ENCODE measurements at regions not wholly inside any gene's neighbourhood (a gene's known extent, or its start where the extent isn't known, plus 50 kb on each side); places are given as distances from the start of the nearest gene placed in this dataset.
"Not testable (repeated sequence)": the region's sequence is repeated elsewhere in the genome, so short reads cannot be mapped to it uniquely, and the experiment has no call there.

DNA sequence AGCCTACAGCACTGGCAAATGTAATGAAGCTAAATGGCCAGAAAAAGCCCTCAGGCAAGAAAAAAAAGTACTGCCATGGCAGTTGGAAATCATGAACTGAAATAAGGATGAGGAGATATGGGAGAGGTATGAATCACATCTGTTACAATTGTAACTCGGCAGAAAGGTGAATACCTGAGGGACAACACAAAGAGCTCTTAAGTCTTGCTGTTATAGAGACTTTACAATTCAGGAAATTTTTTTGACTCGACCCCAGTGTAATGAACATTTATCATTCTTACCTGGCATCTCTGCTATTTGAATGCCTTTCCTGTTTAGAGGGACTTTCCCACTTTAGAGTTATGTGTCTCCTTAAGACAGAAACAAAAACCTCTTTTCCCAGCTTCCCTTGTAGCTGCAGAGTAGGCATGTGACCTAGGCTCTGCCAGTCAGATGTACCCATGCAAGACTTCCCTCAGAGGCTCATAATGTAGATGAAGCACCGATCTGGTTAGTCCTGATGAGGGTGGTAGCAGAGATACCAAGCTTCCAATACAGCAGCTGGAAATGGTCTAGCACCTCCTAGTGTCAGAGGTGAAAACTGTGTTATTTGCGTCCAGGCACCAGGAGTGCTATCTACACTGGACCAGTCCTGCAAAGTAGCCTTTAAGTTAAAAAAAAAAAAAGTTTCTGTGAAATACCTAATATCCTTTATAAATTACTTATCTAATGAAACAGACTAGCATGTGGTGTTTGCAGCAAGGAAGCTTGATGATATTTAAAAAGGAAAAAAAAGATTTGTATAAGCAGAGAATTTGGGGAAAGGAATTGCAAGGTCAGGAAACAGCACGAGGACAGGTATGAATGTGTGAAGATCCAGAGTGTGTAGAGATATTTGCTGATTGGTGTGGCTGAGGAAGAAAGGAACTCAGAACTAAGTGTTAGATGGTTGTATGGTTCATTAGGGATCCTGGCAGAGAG lies 146.9 kb upstream of the SLC1A3 start:
- no peaks in the 10 kb centered on the region for H3K36me3 ChIP-seq (ENCODE audit: control insufficient read depth, insufficient read depth, low read length)
- no peak overlapping the region for H3K4me3 ChIP-seq (ENCODE audit: low read depth, low read length)
- TF ChIP-seq CTCF (IDR thresholded peaks at IDR 0.05; ENCODE audit: insufficient read depth, low read depth, low read length) = 0 out of 2 replicates have a peak, but pooled peaks have one; percentile 11
- H3K27me3 ChIP-seq (ENCODE audit: control insufficient read depth, insufficient read depth, low read length) = no peaks in the 10 kb centered on the region
- CTCF ChIA-PET = interaction anchor here (0.6 to 1.2 kb wide), 5 partner anchors 9 to 380 kb away, joined by 3 read pairs; no protein-coding TSS in a partner anchor
- POLR2A ChIA-PET = interaction anchor here (0.5 kb wide), 1 partner anchor 40 kb away, joined by 3 read pairs; no protein-coding TSS in a partner anchor
- DNase-seq (ENCODE audit: low read depth) = no peak

DNA sequence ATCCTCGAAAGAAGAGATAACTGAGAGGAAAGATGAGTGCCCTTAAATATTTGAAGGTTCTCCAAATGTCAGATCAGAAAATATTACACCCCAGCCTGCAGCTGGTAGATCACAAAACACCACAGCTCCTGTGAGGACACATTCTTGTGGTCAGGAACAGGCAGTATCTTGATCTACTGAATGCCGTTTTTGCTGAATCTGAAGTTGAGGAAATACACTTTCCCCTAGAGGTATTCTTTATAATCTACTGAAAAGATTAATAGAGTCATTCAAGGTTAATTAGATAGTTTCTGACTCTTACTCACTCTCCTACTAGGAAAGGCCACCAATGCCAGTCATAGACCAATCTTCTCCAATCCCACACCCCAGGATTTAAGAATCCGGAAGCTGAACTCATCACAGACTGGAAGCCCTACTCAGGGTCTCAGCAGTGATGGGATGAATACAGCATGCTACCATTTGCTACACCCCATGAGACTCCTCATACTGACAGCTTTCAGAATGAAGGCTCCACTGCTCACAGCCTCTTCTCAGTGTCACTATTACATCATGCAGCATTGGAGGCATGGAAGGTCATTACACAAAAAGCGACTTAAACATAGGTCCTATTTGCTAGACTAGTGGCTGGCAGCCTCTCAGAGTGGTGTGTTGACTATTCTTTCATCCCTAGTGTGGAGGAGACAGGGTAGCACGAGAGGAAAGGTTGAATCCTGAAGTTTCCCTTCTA lies 143.9 kb upstream of the SLC1A3 start:
- no peak for DNase-seq (ENCODE audit: low read depth)
- TF ChIP-seq CTCF (IDR thresholded peaks at IDR 0.05; ENCODE audit: insufficient read depth, low read depth, low read length) = no peak
- ChIA-PET CTCF (interaction anchor here (0.9 kb wide), 1 partner anchor 37 kb away, joined by 4 read pairs; no protein-coding TSS in a partner anchor), POLR2A (no interaction called here)
- 0 out of 2 replicates have a peak, but pooled peaks cover 1% of the 10 kb centered on the region for H3K27me3 ChIP-seq (ENCODE audit: control insufficient read depth, insufficient read depth, low read length)
- no peak overlapping the region for H3K4me3 ChIP-seq (ENCODE audit: low read depth, low read length)
- no peaks in the 10 kb centered on the region for H3K36me3 ChIP-seq (ENCODE audit: control insufficient read depth, insufficient read depth, low read length)

DNA sequence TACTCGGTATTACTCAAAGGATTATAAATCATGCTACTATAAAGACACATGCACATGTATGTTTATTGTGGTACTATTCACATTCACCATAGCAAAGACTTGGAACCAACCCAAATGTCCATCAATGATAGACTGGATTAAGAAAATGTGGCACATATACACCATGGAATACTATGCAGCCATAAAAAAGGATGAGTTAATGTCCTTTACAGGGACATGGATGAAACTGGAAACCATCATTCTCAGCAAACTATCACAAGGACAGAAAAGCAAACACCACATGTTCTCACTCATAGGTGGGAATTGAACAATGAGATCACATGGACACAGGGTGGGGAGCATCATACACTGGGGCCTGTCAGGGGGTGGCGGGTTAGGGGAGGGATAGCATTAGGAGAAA lies 130.5 kb upstream of the SLC1A3 start:
- H3K36me3 ChIP-seq (ENCODE audit: control insufficient read depth, insufficient read depth, low read length); H3K4me3 ChIP-seq (ENCODE audit: low read depth, low read length); DNase-seq (ENCODE audit: low read depth); H3K27me3 ChIP-seq (ENCODE audit: control insufficient read depth, insufficient read depth, low read length); POLR2A ChIA-PET; CTCF ChIA-PET: not testable (repeated sequence)

GRCh38 chr5:36478646-36479317 lies 127.6 kb upstream of the SLC1A3 start:
- POLR2A ChIA-PET = no interaction called here
- Histone ChIP-seq H3K36me3 (ENCODE audit: control insufficient read depth, insufficient read depth, low read length) (no peaks in the 10 kb centered on the region), H3K4me3 (ENCODE audit: low read depth, low read length) (no peak overlapping the region), H3K27me3 (ENCODE audit: control insufficient read depth, insufficient read depth, low read length) (no peaks in the 10 kb centered on the region; the same call in 1 of the 2 replicates)
- CTCF ChIA-PET = no interaction called here
- no peak for DNase-seq (ENCODE audit: low read depth)
- no peak for TF ChIP-seq CTCF (IDR thresholded peaks at IDR 0.05; ENCODE audit: insufficient read depth, low read depth, low read length)

DNA sequence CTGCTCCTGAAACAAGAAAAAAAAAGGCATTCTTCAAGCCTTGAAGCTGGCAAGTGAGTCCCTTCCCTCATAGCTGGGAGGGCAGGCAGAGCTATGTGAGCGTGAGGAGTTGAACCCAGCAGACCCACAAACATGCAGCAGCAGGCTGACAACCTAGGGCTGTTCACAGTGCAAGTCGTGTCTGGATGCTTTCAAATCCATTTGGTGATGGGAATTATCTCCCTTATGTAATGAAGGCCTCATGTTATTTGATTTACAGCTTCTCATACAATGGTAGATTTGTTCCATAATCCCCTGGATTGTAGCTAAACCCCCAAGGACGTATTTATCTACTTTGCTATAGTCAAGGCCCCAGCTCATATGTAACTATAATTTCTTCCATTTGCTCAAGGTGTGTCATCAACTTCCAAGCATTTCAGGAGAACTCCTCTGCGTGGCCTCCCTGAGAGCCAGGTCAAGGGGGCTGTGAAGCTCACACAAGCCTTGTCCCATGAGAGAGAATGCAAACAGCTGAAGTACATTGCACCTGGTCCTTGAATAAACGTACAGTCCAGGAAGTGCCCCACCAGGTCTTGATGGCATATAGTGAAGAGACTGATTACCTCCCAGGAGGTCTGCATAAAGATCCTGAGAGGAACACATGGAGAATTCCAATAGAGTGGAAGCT lies 124.8 kb upstream of the SLC1A3 start:
- POLR2A ChIA-PET = no interaction called here
- Histone ChIP-seq H3K27me3 (ENCODE audit: control insufficient read depth, insufficient read depth, low read length) (no peaks in the 10 kb centered on the region; the same call in 1 of the 2 replicates), H3K36me3 (ENCODE audit: control insufficient read depth, insufficient read depth, low read length) (no peaks in the 10 kb centered on the region), H3K4me3 (ENCODE audit: low read depth, low read length) (no peak overlapping the region)
- no peak for DNase-seq (ENCODE audit: low read depth)
- no peak for TF ChIP-seq CTCF (IDR thresholded peaks at IDR 0.05; ENCODE audit: insufficient read depth, low read depth, low read length)
- CTCF ChIA-PET = interaction anchor here (0.8 to 1.6 kb wide), 2 partner anchors 12 to 21 kb away, joined by 3 to 6 read pairs; no protein-coding TSS in a partner anchor

All from BJ (cell line).